HG03457 (cell line): ENCODE measurements at regions not wholly inside any gene's neighbourhood (a gene's known extent, or its start where the extent isn't known, plus 50 kb on each side); places are given as distances from the start of the nearest gene placed in this dataset.

Source experiments
- ATAC-seq: cut with Tn5 transposase; IDR thresholded peaks from one replicate; pipeline ENCODE4 v1.9.1; 2021; ENCODE audit warnings: moderate number of reproducible peaks; ENCODE audit not compliant: unreplicated experiment

DNA sequence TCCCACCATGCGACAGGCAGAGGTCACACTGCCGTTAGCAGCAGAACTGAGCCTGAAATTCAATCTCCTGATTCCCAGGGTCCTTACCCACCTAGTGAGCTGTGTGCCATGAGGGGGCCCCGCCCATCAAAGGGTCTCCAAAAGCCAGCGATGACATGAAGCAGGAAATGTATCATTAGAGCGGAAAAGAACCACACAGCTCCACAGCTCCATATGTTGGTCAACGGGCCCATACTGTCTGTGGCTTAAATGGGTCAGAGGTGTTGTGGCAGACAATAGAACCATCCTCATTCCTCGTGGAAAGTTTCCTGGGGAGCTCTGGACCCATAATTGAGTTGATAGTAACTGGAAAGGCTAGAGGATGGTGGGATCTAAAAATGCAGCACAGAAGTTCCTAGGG, 68.1 kb upstream of the PODXL start:
- no peak for ATAC-seq

DNA sequence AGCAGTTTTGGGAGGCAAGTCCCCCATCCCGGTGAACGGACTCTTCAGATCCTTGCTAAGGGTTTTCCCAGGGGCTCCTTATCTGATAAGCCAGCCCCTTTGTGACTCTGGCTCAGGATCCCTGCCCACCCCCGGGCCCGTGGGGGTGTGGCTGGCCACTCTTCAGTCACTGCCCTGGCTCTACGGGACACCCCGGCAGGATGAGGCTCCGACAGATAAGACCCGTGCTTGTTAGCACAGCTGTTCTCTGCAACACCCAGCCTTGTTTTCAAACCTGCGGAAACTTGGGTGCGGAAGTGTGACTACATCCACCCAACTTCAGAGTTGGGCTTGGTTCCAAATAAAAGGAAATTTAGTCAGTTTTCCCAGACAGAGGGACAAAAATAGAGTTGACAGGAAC, 66.7 kb upstream of the PODXL start:
- ATAC-seq, result no peak

DNA sequence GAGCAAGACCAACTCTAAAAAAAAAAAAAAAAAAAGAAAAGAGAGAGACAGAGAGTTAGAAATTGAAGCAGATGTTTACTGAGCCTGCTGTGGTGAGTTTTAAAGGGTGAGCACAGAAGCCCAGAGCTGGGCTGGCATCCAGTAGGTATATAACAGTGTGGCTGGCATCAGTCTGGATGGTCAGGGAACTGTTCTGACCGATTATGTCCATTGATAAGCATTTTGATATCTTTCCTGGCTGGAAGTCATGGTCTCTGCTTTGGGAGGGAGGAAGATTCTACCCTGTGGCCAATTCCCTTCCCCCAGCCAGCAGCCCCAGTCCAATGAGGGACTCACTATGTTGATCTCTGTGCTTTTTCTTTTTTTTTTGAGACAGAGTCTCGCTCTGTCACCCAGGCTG, 65.2 kb upstream of the PODXL start:
- no peak for ATAC-seq

DNA sequence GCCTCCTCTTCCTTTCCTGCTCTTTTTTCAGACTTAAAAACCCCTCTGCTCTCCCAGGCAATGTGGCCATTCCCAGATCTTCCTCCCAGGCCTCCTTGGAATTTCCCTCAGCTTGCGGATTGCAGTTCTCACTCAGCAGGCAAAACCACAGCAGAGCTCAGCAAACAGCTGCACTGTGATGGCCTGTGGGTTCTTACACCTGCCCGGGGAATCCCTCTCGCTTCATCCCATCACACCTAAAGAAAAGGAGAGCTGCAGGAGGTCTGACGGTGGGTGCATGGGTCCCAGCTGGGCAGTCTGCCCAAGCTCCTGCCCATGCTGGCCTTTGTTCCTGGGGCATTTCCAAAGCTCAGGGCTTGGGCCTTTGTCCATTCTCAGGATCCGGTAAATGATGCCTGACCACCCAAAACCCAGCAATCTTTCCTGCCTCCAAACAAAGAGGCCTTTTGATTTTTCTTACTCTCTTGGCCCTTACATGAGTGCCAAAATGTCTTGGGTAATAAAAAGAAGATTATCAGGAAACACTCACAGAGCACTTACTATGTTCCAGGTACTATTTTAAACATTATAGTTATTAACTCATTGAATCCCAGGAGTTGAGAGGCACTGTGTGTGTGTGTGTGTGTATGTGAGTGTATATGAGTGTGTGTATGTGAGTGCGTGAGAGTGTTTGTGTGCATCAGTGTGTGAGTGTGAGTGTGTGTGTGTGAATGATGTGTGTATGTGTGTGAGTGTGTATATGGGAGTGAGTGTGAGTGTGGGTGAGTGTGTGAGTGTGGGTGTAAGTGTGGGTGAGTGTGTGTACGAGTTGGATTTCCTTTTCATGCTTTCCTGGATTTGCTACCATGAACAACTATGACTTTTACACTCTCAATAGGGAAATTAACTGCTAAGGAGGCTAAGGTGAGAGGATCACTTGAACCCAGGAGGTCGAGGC, 64.5 kb upstream of the PODXL start:
- no peak for ATAC-seq

DNA sequence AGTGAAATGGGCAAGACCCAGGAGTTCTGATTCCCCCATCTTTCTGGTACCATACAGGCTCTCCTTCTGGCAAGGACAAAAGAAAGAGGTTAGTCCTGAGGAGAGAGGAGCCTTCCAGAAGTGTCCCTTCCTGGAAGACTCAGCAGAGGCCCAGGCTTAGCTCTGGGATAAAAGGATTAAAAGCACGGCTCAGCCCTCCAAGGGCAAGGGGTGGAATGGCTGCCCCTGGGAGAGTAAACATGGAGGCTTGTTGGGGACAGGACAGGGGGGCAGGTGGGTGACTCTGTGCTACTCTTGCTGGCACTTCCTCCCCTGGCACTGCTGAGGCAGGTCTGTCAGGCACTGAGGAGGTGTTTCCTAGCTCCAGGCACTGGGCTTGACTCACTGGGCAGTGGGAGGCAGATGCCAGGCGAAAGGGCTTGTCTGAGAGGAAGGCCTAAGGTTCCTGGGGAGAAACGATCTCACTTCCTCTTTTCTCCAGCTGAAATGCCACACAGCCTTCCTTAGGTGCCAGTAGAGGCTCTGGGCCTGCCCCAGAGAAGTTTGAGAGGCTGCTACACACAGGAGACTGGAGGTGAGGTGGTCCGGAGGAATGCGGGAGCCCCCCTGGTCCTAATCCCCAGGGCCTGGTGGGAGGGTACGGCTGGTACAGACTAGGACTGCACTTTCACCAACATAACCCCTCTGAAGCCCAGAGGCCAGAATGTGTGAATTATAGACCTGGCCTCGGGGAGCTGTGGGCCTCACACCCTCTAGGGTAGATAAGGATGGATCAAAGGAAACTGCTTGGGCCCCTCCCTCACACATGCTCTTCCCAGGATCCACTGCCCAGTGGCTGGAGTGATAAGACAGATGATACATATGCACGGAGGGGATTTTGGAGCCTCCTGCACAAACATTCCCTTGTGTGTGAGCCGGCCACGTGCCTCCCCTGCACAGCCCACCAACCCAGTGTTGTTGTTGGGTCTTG, 63.2 kb upstream of the PODXL start:
- ATAC-seq, result no peak

DNA sequence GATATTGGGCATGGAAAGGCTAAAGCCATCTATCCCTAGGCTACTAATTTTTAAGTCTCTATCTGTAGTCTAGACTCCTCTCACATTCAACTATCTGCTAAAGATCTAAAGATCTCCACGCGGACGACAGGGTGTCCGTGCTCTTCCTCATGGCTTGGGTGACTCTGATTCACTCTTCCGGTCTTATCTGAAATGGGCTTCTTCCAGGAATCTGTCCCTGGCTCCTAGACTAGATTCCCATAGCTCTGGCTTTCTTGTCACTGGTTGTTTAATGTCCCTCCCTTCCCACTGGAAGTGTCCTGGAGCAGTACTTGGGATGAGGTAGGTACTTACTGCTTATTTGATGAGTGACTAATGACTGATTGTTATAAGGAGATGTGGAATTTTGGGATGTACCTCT, 62.0 kb upstream of the PODXL start:
- ATAC-seq, result no peak

DNA sequence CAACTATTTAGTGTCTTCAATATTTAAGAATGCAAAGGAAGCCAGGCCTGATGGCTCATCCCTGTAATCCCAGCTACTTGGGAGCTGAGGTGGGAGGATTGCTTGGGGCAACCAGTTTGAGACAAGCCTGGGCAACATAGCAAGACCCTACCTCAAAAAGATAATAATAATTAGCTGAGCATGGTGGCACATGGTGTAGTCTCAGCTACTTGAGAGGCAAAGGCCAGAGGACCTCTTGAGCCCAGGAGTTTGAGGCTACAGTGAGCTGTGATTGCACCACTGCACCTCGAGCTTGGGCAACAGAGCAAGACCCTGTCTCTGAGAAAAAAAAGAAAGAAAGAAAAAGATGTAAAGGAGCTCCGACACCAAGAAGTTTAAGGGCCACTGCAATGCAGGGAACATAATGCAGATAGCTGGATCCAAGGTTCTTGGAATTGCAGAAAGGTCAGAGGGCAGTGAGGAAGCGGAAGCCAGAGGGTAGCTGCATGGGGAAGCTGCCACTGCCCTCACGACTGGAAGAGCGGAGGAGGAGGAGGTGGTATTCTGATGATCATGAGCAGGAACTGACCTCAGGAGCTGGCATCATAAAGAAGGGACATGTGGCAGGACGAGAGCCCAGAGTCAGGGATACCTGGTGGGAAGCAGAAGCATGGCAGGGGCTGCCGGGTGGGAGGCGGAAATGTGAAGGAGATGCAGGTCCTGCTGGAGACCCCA, 60.2 kb upstream of the PODXL start:
- no peak for ATAC-seq

DNA sequence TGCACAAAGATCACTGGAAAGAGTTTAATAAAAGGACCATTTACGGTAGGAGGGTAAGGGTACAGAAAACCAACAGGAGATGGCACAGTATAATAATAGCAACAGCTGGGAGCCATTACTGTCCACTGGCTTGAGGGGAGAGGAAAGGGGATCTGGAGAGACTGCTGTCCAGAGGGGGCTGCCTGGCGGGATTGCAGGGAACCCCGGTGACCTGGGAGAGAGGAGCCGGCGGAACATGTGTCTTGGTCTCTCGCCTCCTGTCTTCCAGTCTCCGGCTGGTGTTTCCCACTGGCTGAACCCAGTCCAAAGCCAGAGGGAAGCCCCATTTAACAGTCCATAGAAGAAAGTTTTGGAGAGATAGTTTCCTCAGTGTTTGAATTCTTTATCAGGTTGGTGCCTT, 57.5 kb upstream of the PODXL start:
- ATAC-seq, result no peak

DNA sequence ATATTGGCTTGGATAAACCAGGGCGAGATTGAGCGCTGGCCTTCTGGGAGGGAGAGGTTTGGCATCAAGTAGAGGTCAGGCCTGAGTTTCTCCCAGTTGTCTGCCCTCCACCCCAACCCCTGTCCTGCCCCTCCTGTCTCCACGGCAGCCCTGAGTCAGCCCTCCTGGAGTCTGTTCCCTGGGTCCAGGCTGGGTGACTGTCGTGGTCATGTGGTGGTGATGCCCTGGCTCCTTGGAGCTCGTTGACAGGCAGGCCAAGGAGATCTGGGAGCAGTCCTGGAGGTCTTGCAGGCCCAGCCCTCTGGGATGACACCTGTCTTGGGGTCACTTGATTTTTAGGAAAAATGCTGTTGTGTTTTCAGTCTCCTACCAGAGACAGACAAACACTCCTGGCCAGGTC, 53.6 kb upstream of the PODXL start:
- ATAC-seq, result no peak

DNA sequence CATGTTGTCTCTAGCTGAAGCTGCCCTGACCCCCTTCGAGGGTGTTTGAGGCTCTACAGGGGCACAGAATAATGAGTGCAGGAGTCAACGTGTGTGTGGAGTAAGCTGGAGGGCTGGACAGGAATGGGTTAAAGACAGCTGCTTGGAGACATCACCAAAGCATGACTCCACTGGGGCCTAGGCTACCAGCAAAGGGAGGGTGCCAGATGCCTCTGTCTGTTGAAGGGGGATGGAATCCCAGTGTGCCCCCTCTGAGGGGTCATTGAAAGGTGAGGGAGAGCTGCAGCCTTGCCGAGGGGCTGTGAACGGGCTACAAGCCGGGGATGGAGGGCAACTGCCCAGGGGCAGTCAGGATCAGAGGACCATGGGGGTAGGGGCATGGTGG, 51.7 kb upstream of the PODXL start:
- ATAC-seq, result no peak

DNA sequence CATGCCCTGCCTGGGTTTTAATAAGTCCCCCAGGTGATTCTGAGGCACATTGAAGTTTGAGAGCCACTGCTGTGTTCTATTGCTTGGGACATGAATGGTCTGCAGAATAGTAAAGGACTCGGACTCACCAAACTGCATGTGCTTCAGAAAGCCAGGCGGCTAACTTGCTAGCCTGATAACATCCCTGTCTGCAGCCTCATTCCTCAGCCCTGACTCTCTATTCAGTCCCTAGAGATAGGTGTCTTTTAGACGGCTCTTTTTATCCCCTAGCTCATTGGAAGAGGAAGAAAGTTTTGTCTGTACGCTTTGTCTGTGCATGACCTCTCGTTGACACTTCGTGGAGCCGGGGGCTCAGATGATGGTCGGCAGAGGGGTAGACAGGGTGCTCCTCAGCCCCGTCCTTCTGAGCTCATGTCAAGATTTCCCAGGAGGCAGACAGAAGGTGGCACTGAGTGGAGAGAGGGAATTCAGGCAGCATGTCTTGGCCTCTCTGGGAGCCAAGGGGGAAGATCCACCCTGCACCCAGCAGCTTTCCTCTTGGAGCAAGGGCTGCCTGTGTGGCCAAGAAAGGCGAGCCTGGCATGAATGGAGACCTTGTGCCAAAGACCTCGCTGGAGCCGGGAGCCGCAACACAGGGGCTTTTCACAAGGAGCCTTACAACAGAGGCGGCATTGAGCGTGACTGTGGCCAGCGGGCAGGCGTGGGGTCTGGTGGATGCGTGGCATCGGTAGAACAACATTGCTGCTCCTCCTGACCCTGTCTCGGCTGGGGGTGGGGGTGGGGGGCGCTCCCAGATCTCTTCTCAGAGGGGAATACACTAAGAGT, 51.1 kb upstream of the PODXL start:
- no peak for ATAC-seq

DNA sequence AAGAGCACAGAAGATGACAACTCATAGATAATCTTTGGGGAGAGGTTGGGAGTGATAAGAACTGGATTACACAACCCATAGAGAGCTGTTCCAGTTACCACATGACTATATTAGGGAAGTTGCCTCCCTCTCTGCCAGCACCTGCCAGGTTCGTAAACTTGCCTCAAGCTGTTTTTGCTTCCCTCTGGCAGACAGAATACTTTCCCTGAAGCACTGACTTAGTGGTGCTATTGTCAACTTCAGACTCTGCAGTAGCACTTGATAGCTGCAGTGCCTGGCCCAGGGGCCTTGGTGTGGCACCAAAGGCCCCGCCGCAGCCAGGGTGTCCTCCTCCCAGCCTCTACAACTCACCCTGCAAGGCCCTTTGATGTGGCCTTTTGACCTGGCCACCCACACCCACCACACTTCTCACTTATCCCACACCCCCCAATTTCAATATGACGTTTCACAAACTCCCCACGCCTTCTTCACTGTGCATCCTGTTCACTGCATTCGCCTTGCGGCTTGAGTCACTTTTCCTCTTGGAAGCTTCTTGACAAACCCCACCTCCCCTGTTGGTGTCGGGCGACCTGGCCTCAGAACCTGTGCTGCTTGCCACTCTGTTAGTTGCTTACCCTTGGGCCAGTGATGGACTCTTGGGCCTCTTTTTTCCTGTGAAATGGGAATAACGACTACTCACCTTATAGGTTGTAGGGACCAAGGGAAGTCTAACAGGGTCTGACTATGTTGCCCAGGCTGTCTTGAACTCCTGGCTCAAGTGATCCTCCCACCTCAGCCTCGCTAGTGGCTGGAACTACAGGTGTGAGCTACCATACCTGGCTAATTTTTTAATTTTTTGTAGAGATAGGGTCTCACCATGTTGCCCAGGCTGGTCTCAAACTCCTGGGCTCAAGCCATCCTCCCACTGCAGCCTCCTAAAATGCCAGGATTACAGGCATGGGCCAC, 50.2 kb upstream of the PODXL start:
- ATAC-seq, result no peak
